ENCODE measurements at regions not wholly inside any gene's neighbourhood (a gene's known extent, or its start where the extent isn't known, plus 50 kb on each side); places are given as distances from the start of the nearest gene placed in this dataset.

DNA sequence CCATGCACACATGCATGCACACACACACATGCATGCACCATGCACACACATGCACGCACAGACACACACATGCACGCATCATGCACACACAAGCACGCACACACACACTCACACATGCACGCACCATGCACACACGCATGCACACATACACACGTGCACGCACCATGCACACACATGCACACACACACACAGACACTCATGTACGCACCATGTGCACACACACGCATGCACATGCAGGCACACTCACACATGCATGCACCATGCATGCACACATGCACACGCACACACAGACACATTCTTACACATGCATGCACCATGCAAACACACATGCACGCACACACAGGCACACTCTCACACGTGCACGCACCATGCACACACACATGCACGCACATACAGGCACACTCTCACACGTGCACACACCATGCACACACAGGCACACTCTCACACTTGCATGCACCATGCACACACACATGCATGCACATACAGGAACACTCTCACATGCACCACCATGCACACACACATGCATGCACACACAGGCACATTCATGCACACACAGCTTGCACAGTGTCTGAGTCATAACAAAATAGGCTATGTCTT is 117.5 kb downstream of the TENT4A start:
- Histone ChIP-seq H3K9me3 (ENCODE audit: control insufficient read depth in 2 of 2, insufficient read depth in 1 of 2, low read length in 1 of 2) (peaks cover 0 to 6% of the 10 kb centered on the region in 2 donors), H3K27me3 (ENCODE audit: control insufficient read depth in 2 of 2, insufficient read depth in 1 of 2, low read length in 1 of 2) (no peaks in the 10 kb centered on the region), H3K36me3 (ENCODE audit: control insufficient read depth in 2 of 2, insufficient read depth in 2 of 2, low read length in 1 of 2) (no peaks in the 10 kb centered on the region), H3K4me1 (ENCODE audit: control insufficient read depth in 2 of 2, insufficient read depth in 2 of 2, low read length in 2 of 2) (peaks cover 10 to 17% of the 10 kb centered on the region in 2 donors), H3K27ac (ENCODE audit: low read depth in 1 of 2, low read length in 1 of 2) (no peak overlapping the region), H3K4me3 (ENCODE audit: low read length in 2 of 2) (no peak overlapping the region)
- WGBS, result 91% methylated on average over 15 of the region's 15 CpGs
- no peak for DNase-seq (ENCODE audit: low read depth in 6 of 9, low spot score in 9 of 9)

DNA sequence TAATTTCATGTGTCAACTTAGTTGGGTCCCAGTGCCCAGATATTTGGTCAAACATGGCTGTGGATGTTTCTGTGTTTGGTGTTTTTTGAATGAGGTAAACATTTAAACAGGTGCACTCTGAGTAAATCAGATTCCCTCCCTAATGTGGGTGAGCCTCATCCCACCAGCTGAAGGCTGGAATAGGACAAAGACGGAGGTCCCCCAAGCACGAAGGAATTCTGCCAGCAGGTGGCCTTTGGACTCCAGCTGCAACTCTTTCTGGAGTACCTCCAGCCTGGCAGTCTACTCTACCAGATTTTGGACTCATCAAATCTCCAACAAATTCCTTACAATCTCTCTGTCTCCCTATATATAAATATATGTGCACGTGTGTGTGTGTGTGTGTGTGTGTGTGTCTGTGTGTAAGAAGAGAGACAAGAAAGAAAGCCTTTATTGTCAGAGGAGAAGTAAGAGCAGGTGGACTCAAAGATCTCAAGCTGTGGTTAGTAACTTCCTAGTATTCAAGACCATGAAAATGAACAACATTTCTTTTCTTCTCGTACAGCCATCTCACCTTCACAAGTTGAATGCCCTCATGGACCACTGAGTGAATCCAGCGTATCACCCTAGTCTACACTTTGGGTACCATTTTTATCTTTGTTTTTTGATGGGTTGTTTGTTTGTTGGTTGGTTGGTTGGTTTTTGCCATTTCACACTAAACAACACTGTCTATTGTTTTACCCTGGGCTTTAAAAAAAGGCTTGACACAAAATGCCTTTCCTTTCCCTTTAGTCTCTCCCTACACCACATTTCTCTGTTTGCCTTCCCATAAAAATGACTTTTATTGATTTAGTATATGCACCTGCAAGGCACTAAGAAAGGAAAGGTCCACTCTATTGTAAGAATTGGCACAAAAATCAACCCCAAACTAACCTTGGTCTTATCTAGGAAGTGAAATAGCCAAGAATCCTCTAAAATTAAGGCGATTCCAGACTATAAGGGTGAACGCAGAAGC is 118.7 kb downstream of the TENT4A start:
- no peaks in the 10 kb centered on the region for H3K36me3 ChIP-seq (ENCODE audit: control insufficient read depth in 2 of 2, insufficient read depth in 2 of 2, low read length in 1 of 2)
- H3K4me3 ChIP-seq (ENCODE audit: low read length in 2 of 2), result no peak overlapping the region
- 67% methylated on average over 7 of the region's 7 CpGs for WGBS
- H3K4me1 ChIP-seq (ENCODE audit: control insufficient read depth in 2 of 2, insufficient read depth in 2 of 2, low read length in 2 of 2), result peaks cover 4 to 17% of the 10 kb centered on the region in 2 donors
- no peak overlapping the region for H3K27ac ChIP-seq (ENCODE audit: low read depth in 1 of 2, low read length in 1 of 2)
- H3K9me3 ChIP-seq (ENCODE audit: control insufficient read depth in 2 of 2, insufficient read depth in 1 of 2, low read length in 1 of 2), result peaks cover 2 to 6% of the 10 kb centered on the region in 2 donors
- DNase-seq (ENCODE audit: low read depth in 6 of 9, low spot score in 9 of 9), result no peak
- no peaks in the 10 kb centered on the region for H3K27me3 ChIP-seq (ENCODE audit: control insufficient read depth in 2 of 2, insufficient read depth in 1 of 2, low read length in 1 of 2)

DNA sequence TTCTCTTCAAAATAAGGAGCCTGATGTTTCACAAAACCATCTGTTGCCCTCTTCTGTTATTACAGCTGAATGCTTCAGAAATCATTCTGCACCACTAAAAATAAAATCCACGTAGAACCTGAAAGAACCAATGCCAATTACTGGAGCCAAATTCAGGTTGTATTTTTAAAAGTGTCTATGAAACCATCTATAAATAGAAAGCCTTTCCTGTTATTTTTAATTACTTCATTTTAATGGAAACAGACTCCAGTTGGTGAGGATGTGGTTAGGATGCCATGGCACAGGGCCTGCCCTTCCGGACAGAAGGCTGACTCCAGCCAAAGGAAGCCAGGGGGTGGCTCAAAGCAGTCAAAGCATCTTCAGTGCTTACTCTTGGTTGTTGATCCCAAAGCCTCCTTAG is 119.8 kb downstream of the TENT4A start:
- Histone ChIP-seq H3K27ac (ENCODE audit: low read depth in 1 of 2, low read length in 1 of 2) (no peak overlapping the region), H3K27me3 (ENCODE audit: control insufficient read depth in 2 of 2, insufficient read depth in 1 of 2, low read length in 1 of 2) (no peaks in the 10 kb centered on the region), H3K36me3 (ENCODE audit: control insufficient read depth in 2 of 2, insufficient read depth in 2 of 2, low read length in 1 of 2) (no peaks in the 10 kb centered on the region), H3K4me3 (ENCODE audit: low read length in 2 of 2) (no peak overlapping the region), H3K9me3 (ENCODE audit: control insufficient read depth in 2 of 2, insufficient read depth in 1 of 2, low read length in 1 of 2) (peaks cover 3 to 6% of the 10 kb centered on the region in 2 donors), H3K4me1 (ENCODE audit: control insufficient read depth in 2 of 2, insufficient read depth in 2 of 2, low read length in 2 of 2) (peaks cover 3 to 12% of the 10 kb centered on the region in 2 donors)
- WGBS, result 16% methylated on average over 2 of the region's 2 CpGs
- no peak for DNase-seq (ENCODE audit: low read depth in 6 of 9, low spot score in 9 of 9)

DNA sequence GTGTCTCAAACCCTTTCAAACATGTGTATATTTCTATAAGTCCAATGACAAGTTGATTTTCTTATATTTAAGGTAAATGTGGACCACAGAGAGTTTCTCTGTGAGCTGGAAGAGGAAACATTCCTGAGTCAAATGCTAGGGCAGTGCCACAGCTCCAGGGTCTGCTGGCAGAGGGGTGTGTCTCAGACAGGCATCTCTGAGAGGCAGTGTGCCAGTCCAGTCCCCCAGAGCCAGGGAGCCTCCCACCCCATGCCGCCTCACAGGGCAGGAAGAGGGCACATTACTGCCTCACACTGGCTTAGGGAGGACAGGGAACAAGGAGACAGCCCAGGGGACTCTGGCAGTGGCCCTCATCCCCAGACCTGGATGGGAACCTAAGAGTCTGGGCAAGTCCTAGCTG is 120.2 kb downstream of the TENT4A start:
- DNase-seq (ENCODE audit: low read depth in 6 of 9, low spot score in 9 of 9), result no peak
- H3K4me1 ChIP-seq (ENCODE audit: control insufficient read depth in 2 of 2, insufficient read depth in 2 of 2, low read length in 2 of 2), result peaks cover 3 to 12% of the 10 kb centered on the region in 2 donors
- H3K27ac ChIP-seq (ENCODE audit: low read depth in 1 of 2, low read length in 1 of 2), result no peak overlapping the region
- H3K4me3 ChIP-seq (ENCODE audit: low read length in 2 of 2), result no peak overlapping the region
- H3K36me3 ChIP-seq (ENCODE audit: control insufficient read depth in 2 of 2, insufficient read depth in 2 of 2, low read length in 1 of 2), result no peaks in the 10 kb centered on the region
- WGBS, result 100% methylated on average over 1 of the region's 1 CpG
- H3K27me3 ChIP-seq (ENCODE audit: control insufficient read depth in 2 of 2, insufficient read depth in 1 of 2, low read length in 1 of 2), result no peaks in the 10 kb centered on the region
- peaks cover 3 to 6% of the 10 kb centered on the region in 2 donors for H3K9me3 ChIP-seq (ENCODE audit: control insufficient read depth in 2 of 2, insufficient read depth in 1 of 2, low read length in 1 of 2)

DNA sequence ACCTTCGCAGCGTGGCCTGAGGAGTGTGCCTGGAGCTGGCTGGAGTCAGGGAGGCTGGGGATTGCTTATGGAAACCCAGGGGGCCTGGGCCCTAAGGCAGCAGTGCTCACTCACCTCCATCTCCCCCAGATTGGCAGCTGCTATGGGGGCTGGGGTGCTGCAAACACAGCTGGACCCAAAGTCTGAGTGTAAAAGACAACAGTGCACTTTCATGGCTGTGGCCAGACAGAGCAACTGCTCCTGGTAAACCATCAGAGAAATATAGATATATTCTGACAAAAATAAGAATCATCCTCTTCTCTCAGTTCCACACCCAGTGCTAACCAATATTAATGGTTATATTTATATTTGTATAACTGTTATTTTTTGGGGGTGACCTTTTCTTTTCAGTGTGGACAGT is 123.9 kb downstream of the TENT4A start:
- H3K36me3 ChIP-seq (ENCODE audit: control insufficient read depth in 2 of 2, insufficient read depth in 2 of 2, low read length in 1 of 2), result no peaks in the 10 kb centered on the region
- DNase-seq (ENCODE audit: low read depth in 6 of 9, low spot score in 9 of 9), result no peak
- H3K4me3 ChIP-seq (ENCODE audit: low read length in 2 of 2), result no peak overlapping the region
- peaks cover 0 to 5% of the 10 kb centered on the region in 2 donors for H3K4me1 ChIP-seq (ENCODE audit: control insufficient read depth in 2 of 2, insufficient read depth in 2 of 2, low read length in 2 of 2)
- no peaks in the 10 kb centered on the region for H3K27me3 ChIP-seq (ENCODE audit: control insufficient read depth in 2 of 2, insufficient read depth in 1 of 2, low read length in 1 of 2)
- no peak overlapping the region for H3K27ac ChIP-seq (ENCODE audit: low read depth in 1 of 2, low read length in 1 of 2)
- peaks cover 0 to 3% of the 10 kb centered on the region in 2 donors for H3K9me3 ChIP-seq (ENCODE audit: control insufficient read depth in 2 of 2, insufficient read depth in 1 of 2, low read length in 1 of 2)
- 79% methylated on average over 2 of the region's 2 CpGs for WGBS

DNA sequence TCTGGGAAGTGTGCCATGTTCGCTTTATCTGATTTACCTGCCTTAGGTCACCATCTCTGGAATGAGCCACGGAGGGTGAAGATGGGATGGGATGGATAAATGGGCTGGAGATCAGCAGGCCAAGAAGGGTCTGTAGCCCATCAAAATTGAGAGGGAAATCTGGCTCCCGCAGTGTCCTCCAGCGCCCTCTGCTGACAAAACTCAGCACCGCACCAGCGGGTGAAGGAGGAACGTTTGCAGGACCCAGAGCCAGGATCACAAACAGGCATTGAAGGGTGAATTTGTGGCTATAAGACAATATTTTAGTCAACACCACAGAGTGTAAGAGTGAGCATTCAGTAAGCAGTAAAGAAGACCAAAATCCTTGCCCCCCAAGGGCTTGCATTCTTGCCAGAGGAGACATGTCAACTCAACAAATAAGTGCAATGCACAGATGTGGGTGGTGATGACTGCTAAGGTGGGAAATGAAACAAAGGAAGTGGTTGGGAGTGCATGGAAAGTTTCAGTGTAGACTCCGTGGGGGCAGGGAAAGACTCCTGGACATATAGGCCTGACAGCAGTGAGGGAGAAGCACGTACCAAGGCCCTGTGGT is 124.4 kb downstream of the TENT4A start:
- Histone ChIP-seq H3K9me3 (ENCODE audit: control insufficient read depth in 2 of 2, insufficient read depth in 1 of 2, low read length in 1 of 2) (peaks cover 0 to 3% of the 10 kb centered on the region in 2 donors), H3K27ac (ENCODE audit: low read depth in 1 of 2, low read length in 1 of 2) (no peak overlapping the region), H3K4me3 (ENCODE audit: low read length in 2 of 2) (no peak overlapping the region), H3K36me3 (ENCODE audit: control insufficient read depth in 2 of 2, insufficient read depth in 2 of 2, low read length in 1 of 2) (no peaks in the 10 kb centered on the region), H3K27me3 (ENCODE audit: control insufficient read depth in 2 of 2, insufficient read depth in 1 of 2, low read length in 1 of 2) (no peaks in the 10 kb centered on the region), H3K4me1 (ENCODE audit: control insufficient read depth in 2 of 2, insufficient read depth in 2 of 2, low read length in 2 of 2) (peaks cover 0 to 5% of the 10 kb centered on the region in 2 donors)
- WGBS, result 71% methylated on average over 9 of the region's 9 CpGs
- peak in 2 of 9 donors; percentile 27 to 43 for DNase-seq (ENCODE audit: low read depth in 6 of 9, low spot score in 9 of 9)

DNA sequence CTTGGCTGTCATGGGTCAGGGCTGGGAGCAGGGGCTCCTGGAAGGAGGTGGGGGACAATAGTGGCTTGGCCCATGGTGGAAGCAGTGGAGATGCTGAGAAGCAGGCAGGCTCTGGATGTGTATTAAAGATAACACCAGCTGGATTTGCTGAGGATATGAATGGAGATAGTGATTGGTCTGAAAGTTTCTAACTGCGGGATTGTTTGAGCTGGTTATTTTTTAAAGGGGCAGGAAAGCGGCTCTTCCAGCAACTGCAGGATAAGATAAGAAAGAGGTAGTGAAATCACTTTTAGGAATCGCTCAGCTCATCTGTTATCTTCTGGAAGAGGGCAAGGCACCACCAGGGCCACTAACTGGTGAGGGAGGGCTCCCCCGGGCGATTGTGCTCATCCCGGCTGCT is 125.5 kb downstream of the TENT4A start:
- Histone ChIP-seq H3K9me3 (ENCODE audit: control insufficient read depth in 2 of 2, insufficient read depth in 1 of 2, low read length in 1 of 2) (peaks cover 0 to 3% of the 10 kb centered on the region in 2 donors), H3K27me3 (ENCODE audit: control insufficient read depth in 2 of 2, insufficient read depth in 1 of 2, low read length in 1 of 2) (no peaks in the 10 kb centered on the region), H3K4me3 (ENCODE audit: low read length in 2 of 2) (no peak overlapping the region), H3K27ac (ENCODE audit: low read depth in 1 of 2, low read length in 1 of 2) (no peak overlapping the region), H3K36me3 (ENCODE audit: control insufficient read depth in 2 of 2, insufficient read depth in 2 of 2, low read length in 1 of 2) (no peaks in the 10 kb centered on the region), H3K4me1 (ENCODE audit: control insufficient read depth in 2 of 2, insufficient read depth in 2 of 2, low read length in 2 of 2) (peaks cover 0 to under 1% of the 10 kb centered on the region in 2 donors)
- no peak for DNase-seq (ENCODE audit: low read depth in 6 of 9, low spot score in 9 of 9)
- 77% methylated on average over 6 of the region's 6 CpGs for WGBS

DNA sequence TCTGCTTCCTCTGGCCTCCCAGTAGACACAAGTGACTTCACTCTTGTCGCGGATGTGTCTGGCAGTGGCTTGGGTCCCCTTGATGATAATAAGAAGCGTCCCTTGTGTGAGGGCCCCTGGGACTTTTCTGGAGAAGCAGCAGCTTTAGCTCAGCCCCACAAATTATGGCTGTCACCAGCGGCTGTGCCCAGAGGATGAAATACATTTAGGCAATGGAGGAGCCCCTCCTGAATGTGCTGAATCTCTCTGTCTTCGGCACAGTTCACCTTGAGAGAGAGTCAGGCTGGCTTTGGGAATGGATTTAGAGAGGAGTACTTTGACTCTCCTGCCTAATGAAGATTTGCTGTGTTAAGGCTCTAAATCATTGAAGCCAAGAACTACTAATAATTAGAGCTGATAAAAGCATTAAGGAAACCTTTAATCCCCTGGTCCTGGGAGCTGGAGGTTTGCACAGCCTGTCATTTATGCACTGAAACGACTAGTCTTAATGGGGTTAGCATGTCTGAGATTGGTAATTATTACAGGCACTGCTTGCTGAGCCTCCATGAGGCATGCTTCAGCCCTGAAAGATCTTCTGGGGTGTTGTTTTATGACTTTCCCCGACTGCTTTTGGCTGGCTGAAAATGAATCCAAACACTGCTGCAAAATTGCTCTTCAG is 127.0 kb downstream of the TENT4A start:
- DNase-seq (ENCODE audit: low read depth in 6 of 9, low spot score in 9 of 9), result no peak
- Histone ChIP-seq H3K36me3 (ENCODE audit: control insufficient read depth in 2 of 2, insufficient read depth in 2 of 2, low read length in 1 of 2) (no peaks in the 10 kb centered on the region), H3K9me3 (ENCODE audit: control insufficient read depth in 2 of 2, insufficient read depth in 1 of 2, low read length in 1 of 2) (peaks cover 0 to 3% of the 10 kb centered on the region in 2 donors), H3K4me1 (ENCODE audit: control insufficient read depth in 2 of 2, insufficient read depth in 2 of 2, low read length in 2 of 2) (no peaks in the 10 kb centered on the region), H3K4me3 (ENCODE audit: low read length in 2 of 2) (no peak overlapping the region), H3K27me3 (ENCODE audit: control insufficient read depth in 2 of 2, insufficient read depth in 1 of 2, low read length in 1 of 2) (no peaks in the 10 kb centered on the region), H3K27ac (ENCODE audit: low read depth in 1 of 2, low read length in 1 of 2) (no peak overlapping the region)
- WGBS, result 77% methylated on average over 7 of the region's 7 CpGs
